ENCODE measurements at regions not wholly inside any gene's neighbourhood (a gene's known extent, or its start where the extent isn't known, plus 50 kb on each side); places are given as distances from the start of the nearest gene placed in this dataset.

GRCh38 chr6:97399208-97399607 is 116.2 kb upstream of the MMS22L start:
- no peak for DNase-seq (ENCODE audit: low read depth, low spot score)
- ChIA-PET POLR2A (no interaction called here), CTCF (interaction anchor here (1.7 to 2.9 kb wide), 3 partner anchors 184 to 341 kb away, joined by 3 to 16 read pairs (median 13); no protein-coding TSS in a partner anchor)
- TF ChIP-seq CTCF (IDR thresholded peaks at IDR 0.05; ENCODE audit: insufficient read depth, low read length, missing control alignments) = no peak
- H3K4me3 ChIP-seq (ENCODE audit: low read depth, low read length) = no peak overlapping the region

GRCh38 chr6:97401533-97401932 is 118.5 kb upstream of the MMS22L start:
- ChIA-PET CTCF (interaction anchor here (0.9 to 1.3 kb wide), 2 partner anchors 187 to 215 kb away, joined by 3 to 5 read pairs; no protein-coding TSS in a partner anchor), POLR2A (no interaction called here)
- TF ChIP-seq CTCF (IDR thresholded peaks at IDR 0.05; ENCODE audit: insufficient read depth, low read length, missing control alignments) = no peak

GRCh38 chr6:97405818-97406409 is 122.9 kb upstream of the MMS22L start:
- no peak for TF ChIP-seq CTCF (IDR thresholded peaks at IDR 0.05; ENCODE audit: insufficient read depth, low read length, missing control alignments)
- POLR2A ChIA-PET = no interaction called here
- CTCF ChIA-PET = interaction anchor here (1.6 to 2.1 kb wide), 2 partner anchors 11 to 219 kb away, joined by 5 to 6 read pairs; no protein-coding TSS in a partner anchor
- DNase-seq (ENCODE audit: low read depth, low spot score) = no peak
- H3K4me3 ChIP-seq (ENCODE audit: low read depth, low read length) = no peak overlapping the region

More at GRCh38 chr6:97401533-97401932, 118.5 kb upstream of the MMS22L start:
- no peak overlapping the region for H3K4me3 ChIP-seq (ENCODE audit: low read depth, low read length)
- no peak for DNase-seq (ENCODE audit: low read depth, low spot score)

- ChIA-PET POLR2A (no interaction called here), CTCF (no interaction called here)
- H3K4me3 ChIP-seq (ENCODE audit: low read depth, low read length) = no peak overlapping the region
- TF ChIP-seq CTCF (IDR thresholded peaks at IDR 0.05; ENCODE audit: insufficient read depth, low read length, missing control alignments) = no peak
- no peak for DNase-seq (ENCODE audit: low read depth, low spot score)
These were observed 123.6 kb upstream of the MMS22L start for GRCh38 chr6:97406633-97407032.

- ChIA-PET POLR2A (no interaction called here), CTCF (no interaction called here)
- no peak for DNase-seq (ENCODE audit: low read depth, low spot score)
- TF ChIP-seq CTCF (IDR thresholded peaks at IDR 0.05; ENCODE audit: insufficient read depth, low read length, missing control alignments) = no peak
- H3K4me3 ChIP-seq (ENCODE audit: low read depth, low read length) = no peak overlapping the region
These were observed 128.6 kb upstream of the MMS22L start for GRCh38 chr6:97411610-97412009.

- CTCF ChIA-PET = interaction anchor here (0.9 to 1.5 kb wide), 2 partner anchors 19 to 24 kb away, joined by 3 read pairs; no protein-coding TSS in a partner anchor
These were observed 129.5 kb upstream of the MMS22L start for GRCh38 chr6:97412511-97412910.

More at GRCh38 chr6:97412511-97412910, 129.5 kb upstream of the MMS22L start:
- DNase-seq (ENCODE audit: low read depth, low spot score) = no peak
- no peak for TF ChIP-seq CTCF (IDR thresholded peaks at IDR 0.05; ENCODE audit: insufficient read depth, low read length, missing control alignments)
- POLR2A ChIA-PET = no interaction called here
- no peak overlapping the region for H3K4me3 ChIP-seq (ENCODE audit: low read depth, low read length)
